ENCODE measurements at regions not wholly inside any gene's neighbourhood (a gene's known extent, or its start where the extent isn't known, plus 50 kb on each side); places are given as distances from the start of the nearest gene placed in this dataset.

- no peak for TF ChIP-seq POLR2A (IDR thresholded peaks at IDR 0.05)
- no peak for TF ChIP-seq CTCF (IDR thresholded peaks at IDR 0.05)
These were observed 66.5 kb upstream of the LY86 start for GRCh38 chr6:6521961-6522482.
